CD14-positive monocyte (primary cell): ENCODE measurements at regions not wholly inside any gene's neighbourhood (a gene's known extent, or its start where the extent isn't known, plus 50 kb on each side); places are given as distances from the start of the nearest gene placed in this dataset.

Source experiments
- DNase-seq, 3 donors: peaks; one replicate each; pipeline ENCODE4 v3.0.0-alpha.2; 2011 to 2022
- H2AFZ ChIP-seq: 2 replicates; pipeline ENCODE4 v1.6.0; 2012; ENCODE audit warnings: mild to moderate bottlenecking, low read depth, low read length, inconsistent platforms; ENCODE audit not compliant: insufficient read depth, poor library complexity, severe bottlenecking
- H3K27ac ChIP-seq, 2 donors: 1 replicate in 1 of 2; 2 replicates in 1 of 2; pipeline ENCODE4 v1.5.1; 2012 to 2013; ENCODE audit warnings: low read length in 2 of 2, control low read depth in 1 of 2, inconsistent platforms in 1 of 2, low read depth in 1 of 2, mild to moderate bottlenecking in 1 of 2
- H3K27me3 ChIP-seq, 2 donors: one replicate each; pipeline versions ENCODE4 v1.6.0 to v1.6.1; 2011 to 2013; ENCODE audit warnings: low read length in 2 of 2; ENCODE audit not compliant: control insufficient read depth in 2 of 2, insufficient read depth in 2 of 2
- H3K36me3 ChIP-seq, 2 donors: replicated peaks in 1 of 2; 1 replicate in 1 of 2; 2 replicates in 1 of 2; pipeline versions ENCODE4 v1.5.1 to v1.6.1; 2012 to 2013; ENCODE audit warnings: low read length in 2 of 2, control low read depth in 1 of 2, inconsistent platforms in 1 of 2, mild to moderate bottlenecking in 1 of 2; ENCODE audit not compliant: insufficient read depth in 2 of 2, control insufficient read depth in 1 of 2
- H3K4me1 ChIP-seq, 2 donors: 1 replicate in 1 of 2; 2 replicates in 1 of 2; pipeline versions ENCODE4 v1.5.1 to v1.6.1; 2012 to 2013; ENCODE audit warnings: low read length in 2 of 2, control low read depth in 1 of 2, inconsistent platforms in 1 of 2, mild to moderate bottlenecking in 1 of 2, moderate library complexity in 1 of 2; ENCODE audit not compliant: insufficient read depth in 2 of 2, control insufficient read depth in 1 of 2
- H3K4me2 ChIP-seq: replicated peaks from 2 replicates; pipeline ENCODE3; 2012; ENCODE audit warnings: low read length, moderate library complexity, mild to moderate bottlenecking; ENCODE audit not compliant: poor library complexity, severe bottlenecking; ENCODE audit errors: extremely low read depth
- H3K4me3 ChIP-seq, 3 experiments: fragments of 200-600 bp in 1 of 3; sonication (generic) in 1 of 3; replicated peaks in 1 of 3; 1 replicate in 2 of 3; 2 replicates in 1 of 3; pipeline ENCODE4 v1.5.1; 2011 to 2013; ENCODE audit warnings: low read length in 3 of 3, mild to moderate bottlenecking in 3 of 3, control low read depth in 2 of 3, low read depth in 2 of 3, inconsistent platforms in 1 of 3, moderate library complexity in 1 of 3
- H3K79me2 ChIP-seq: 2 replicates; pipeline ENCODE4 v1.6.0; 2012; ENCODE audit warnings: mild to moderate bottlenecking, control low read depth, inconsistent platforms, low read length, moderate library complexity; ENCODE audit not compliant: insufficient read depth
- H3K9ac ChIP-seq: 2 replicates; pipeline ENCODE4 v1.6.0; 2017; ENCODE audit warnings: low read length, mild to moderate bottlenecking; ENCODE audit not compliant: insufficient read depth, poor library complexity, severe bottlenecking
- H3K9me3 ChIP-seq, 2 donors: replicated peaks in 1 of 2; 1 replicate in 1 of 2; 2 replicates in 1 of 2; pipeline versions ENCODE4 v1.5.1 to v1.6.1; 2012 to 2013; ENCODE audit warnings: low read length in 2 of 2, control low read depth in 1 of 2; ENCODE audit not compliant: control insufficient read depth in 1 of 2, insufficient read depth in 1 of 2
- H4K20me1 ChIP-seq: 2 replicates; pipeline ENCODE4 v1.6.0; 2012; ENCODE audit warnings: mild to moderate bottlenecking, low read length, control low read depth, moderate library complexity; ENCODE audit not compliant: insufficient read depth
- H3K27ac Mint-ChIP-seq, 7 donors: one replicate each; pipeline ENCODE4 v1.8.0; 2020; ENCODE audit warnings: mild to moderate bottlenecking in 7 of 7, mixed read lengths in 7 of 7, moderate library complexity in 6 of 7, inconsistent platforms in 2 of 7
- H3K27me3 Mint-ChIP-seq, 3 donors: one replicate each; pipeline ENCODE4 v1.8.0; 2021 to 2022; ENCODE audit warnings: low read depth in 3 of 3, mild to moderate bottlenecking in 3 of 3, mixed read lengths in 3 of 3, moderate library complexity in 3 of 3, inconsistent platforms in 1 of 3
- H3K36me3 Mint-ChIP-seq, 2 donors: one replicate each; pipeline ENCODE4 v1.8.0; 2020; ENCODE audit warnings: mixed read lengths in 2 of 2, inconsistent platforms in 1 of 2, mild to moderate bottlenecking in 1 of 2
- H3K4me1 Mint-ChIP-seq: one replicate; pipeline ENCODE4 v1.8.0; 2020; ENCODE audit warnings: mild to moderate bottlenecking, mixed read lengths
- H3K4me3 Mint-ChIP-seq, 2 donors: one replicate each; pipeline ENCODE4 v1.8.0; 2020; ENCODE audit warnings: mild to moderate bottlenecking in 2 of 2, mixed read lengths in 2 of 2, moderate library complexity in 1 of 2
- H3K9me3 Mint-ChIP-seq, 7 donors: one replicate each; pipeline ENCODE4 v1.8.0; 2020 to 2022; ENCODE audit warnings: mixed read lengths in 7 of 7, mild to moderate bottlenecking in 6 of 7, moderate library complexity in 6 of 7, inconsistent platforms in 2 of 7
- WGBS: methylation state at CpG from one replicate; pipeline ENCODE4 v1.1.5; 2013; ENCODE audit warnings: missing lambda C conversion rate; ENCODE audit not compliant: insufficient coverage; 5-methylcytosine and 5-hydroxymethylcytosine counted together
- intact Hi-C, 2 donors: fragments of 100-400 bp; cut with micrococcal nuclease; formaldehyde crosslinking; loops; one replicate each; pipeline versions ENCODE4 v1.15.0 to v1.15.1; 2023
- TF ChIP-seq, protein P1 (sequence below): fragments of 200-600 bp; IDR thresholded peaks from one replicate; pipeline ENCODE4 v1.8.0; 2022; ENCODE audit warnings: antibody characterized with exemption, mild to moderate bottlenecking

DNA sequence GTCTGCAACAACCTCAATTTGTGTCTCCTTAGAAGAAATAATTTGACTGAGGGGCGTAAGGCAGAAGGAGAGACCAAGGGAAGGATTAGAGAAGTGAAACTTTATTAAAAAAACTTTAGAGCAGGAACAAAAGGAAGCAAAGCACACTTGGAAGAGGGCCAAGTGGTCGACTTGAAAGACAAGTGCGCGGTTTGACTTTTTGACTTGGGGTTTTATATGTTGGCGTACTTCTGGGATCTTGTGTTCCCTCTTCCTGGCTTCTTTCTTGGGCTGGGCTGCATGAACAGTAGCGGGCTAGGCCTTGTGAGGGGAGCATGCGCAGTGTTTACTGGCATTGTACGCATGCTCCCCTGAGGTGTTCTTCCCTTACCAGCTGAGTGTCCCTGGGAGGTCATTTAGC is 369.3 kb upstream of the DCN start:
- WGBS = 42% methylated on average over 8 of the region's 8 CpGs

DNA sequence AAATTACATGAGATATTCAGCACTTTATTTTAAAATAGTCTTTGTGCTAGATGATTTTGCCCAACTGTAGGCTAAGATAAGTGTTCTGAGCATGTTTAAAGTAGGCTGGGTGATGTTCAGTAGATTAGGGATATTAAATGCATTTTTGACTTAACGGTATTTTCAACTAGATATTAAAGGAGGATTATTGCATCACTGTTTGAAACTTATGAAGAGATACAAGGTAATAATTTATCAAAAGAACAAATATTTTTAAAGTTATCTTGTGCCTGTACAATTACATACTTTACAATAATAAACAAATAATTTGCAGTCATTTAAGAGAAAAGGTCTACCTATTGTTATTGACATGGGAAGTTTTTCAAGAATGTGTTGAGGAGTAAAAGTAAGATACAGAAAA is 368.6 kb upstream of the DCN start:
- peaks cover 2 to 5% (median 3%) of the 10 kb centered on the region in 3 donors for H3K27me3 Mint-ChIP-seq

More for the DNA sequence above, 369.3 kb upstream of the DCN start:
- H3K9ac ChIP-seq = no peak overlapping the region
- H3K9me3 ChIP-seq = peaks cover 0 to 3% of the 10 kb centered on the region in 2 donors
- H3K27me3 ChIP-seq = no peaks in the 10 kb centered on the region
- peaks cover 1 to 5% (median 3%) of the 10 kb centered on the region in 3 donors for H3K27me3 Mint-ChIP-seq
- peaks cover 1 to 12% (median 6%) of the 10 kb centered on the region in 7 donors for H3K9me3 Mint-ChIP-seq
- peak overlapping the region in 1 of 3 experiments; percentile 12 for H3K4me3 ChIP-seq
- no peak overlapping the region for H2AFZ ChIP-seq
- H3K4me3 Mint-ChIP-seq = peak overlapping the region in 1 of 2 donors; percentile 75
- no peaks in the 10 kb centered on the region for H3K36me3 ChIP-seq
- no peak overlapping the region for H3K4me2 ChIP-seq
- peak; percentile 2 to 42 (median 11) for DNase-seq
- no peak overlapping the region for H3K27ac ChIP-seq
- peak overlapping the region in 1 of 7 donors; percentile 12 for H3K27ac Mint-ChIP-seq
- peaks cover 0 to 7% of the 10 kb centered on the region in 2 donors for H3K4me1 ChIP-seq
- no peaks in the 10 kb centered on the region for H3K79me2 ChIP-seq
- H3K36me3 Mint-ChIP-seq = no peaks in the 10 kb centered on the region
- intact Hi-C loops = no loop called here
- H4K20me1 ChIP-seq = no peaks in the 10 kb centered on the region
- H3K4me1 Mint-ChIP-seq = peaks cover 9% of the 10 kb centered on the region
- TF ChIP-seq, protein P1, sequence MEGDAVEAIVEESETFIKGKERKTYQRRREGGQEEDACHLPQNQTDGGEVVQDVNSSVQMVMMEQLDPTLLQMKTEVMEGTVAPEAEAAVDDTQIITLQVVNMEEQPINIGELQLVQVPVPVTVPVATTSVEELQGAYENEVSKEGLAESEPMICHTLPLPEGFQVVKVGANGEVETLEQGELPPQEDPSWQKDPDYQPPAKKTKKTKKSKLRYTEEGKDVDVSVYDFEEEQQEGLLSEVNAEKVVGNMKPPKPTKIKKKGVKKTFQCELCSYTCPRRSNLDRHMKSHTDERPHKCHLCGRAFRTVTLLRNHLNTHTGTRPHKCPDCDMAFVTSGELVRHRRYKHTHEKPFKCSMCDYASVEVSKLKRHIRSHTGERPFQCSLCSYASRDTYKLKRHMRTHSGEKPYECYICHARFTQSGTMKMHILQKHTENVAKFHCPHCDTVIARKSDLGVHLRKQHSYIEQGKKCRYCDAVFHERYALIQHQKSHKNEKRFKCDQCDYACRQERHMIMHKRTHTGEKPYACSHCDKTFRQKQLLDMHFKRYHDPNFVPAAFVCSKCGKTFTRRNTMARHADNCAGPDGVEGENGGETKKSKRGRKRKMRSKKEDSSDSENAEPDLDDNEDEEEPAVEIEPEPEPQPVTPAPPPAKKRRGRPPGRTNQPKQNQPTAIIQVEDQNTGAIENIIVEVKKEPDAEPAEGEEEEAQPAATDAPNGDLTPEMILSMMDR = no peak

More for the DNA sequence above, 368.6 kb upstream of the DCN start:
- Mint-ChIP-seq H3K4me3 (no peak overlapping the region), H3K27ac (no peak overlapping the region), H3K36me3 (no peaks in the 10 kb centered on the region), H3K4me1 (peaks cover 9% of the 10 kb centered on the region), H3K9me3 (peaks cover 0 to 14% (median 4%) of the 10 kb centered on the region in 7 donors)
- H3K9ac ChIP-seq = no peak overlapping the region
- no peak overlapping the region for H2AFZ ChIP-seq
- no peaks in the 10 kb centered on the region for H3K36me3 ChIP-seq
- H3K4me2 ChIP-seq = no peak overlapping the region
- no peak overlapping the region for H3K27ac ChIP-seq
- peaks cover 0 to 7% of the 10 kb centered on the region in 2 donors for H3K4me1 ChIP-seq
- no peaks in the 10 kb centered on the region for H3K27me3 ChIP-seq
- no peaks in the 10 kb centered on the region for H4K20me1 ChIP-seq
- no CpG with 5 or more reads among the region's 1 CpG for WGBS
- intact Hi-C loops = no loop called here
- no peaks in the 10 kb centered on the region for H3K79me2 ChIP-seq
- TF ChIP-seq, protein P1 = no peak
- DNase-seq = no peak
- H3K4me3 ChIP-seq = no peak overlapping the region
- no peaks in the 10 kb centered on the region for H3K9me3 ChIP-seq
